Natural killer cell (primary cell): ENCODE measurements at regions not wholly inside any gene's neighbourhood (a gene's known extent, or its start where the extent isn't known, plus 50 kb on each side); places are given as distances from the start of the nearest gene placed in this dataset.

Experiments
- ATAC-seq, 3 donors: fragments of 150-1000 bp in 2 of 3; fragments of 200-7000 bp in 1 of 3; cut with Tn5 transposase; 1 replicate in 1 of 3; 2 replicates in 2 of 3; pipeline ENCODE4 v1.10.0; 2021; ENCODE audit warnings: mild to moderate bottlenecking in 2 of 3, moderate library complexity in 2 of 3
- DNase-seq, 2 donors: peaks; one replicate each; pipeline versions ENCODE4 v3.0.0 to v3.0.0-alpha.2; 2013 to 2021; ENCODE audit warnings: mixed read lengths in 1 of 2
- H3K27ac ChIP-seq: one replicate; pipeline ENCODE4 v1.5.1; 2013; ENCODE audit warnings: mild to moderate bottlenecking, low read length
- H3K27me3 ChIP-seq: one replicate; pipeline ENCODE4 v1.6.1; 2013; ENCODE audit warnings: low read length; ENCODE audit not compliant: control insufficient read depth, insufficient read depth
- H3K36me3 ChIP-seq: one replicate; pipeline ENCODE4 v1.6.1; 2013; ENCODE audit warnings: low read length; ENCODE audit not compliant: control insufficient read depth, insufficient read depth
- H3K4me1 ChIP-seq: one replicate; pipeline ENCODE4 v1.6.1; 2013; ENCODE audit warnings: low read length; ENCODE audit not compliant: control insufficient read depth, insufficient read depth
- H3K4me3 ChIP-seq: one replicate; pipeline ENCODE4 v1.5.1; 2013; ENCODE audit warnings: low read length
- H3K9me3 ChIP-seq: one replicate; pipeline ENCODE4 v1.6.1; 2013; ENCODE audit warnings: low read length; ENCODE audit not compliant: control insufficient read depth, insufficient read depth
- H3K27ac Mint-ChIP-seq, 2 donors: one replicate each; pipeline ENCODE4 v1.8.0; 2022; ENCODE audit warnings: mild to moderate bottlenecking in 2 of 2, mixed read lengths in 2 of 2, moderate library complexity in 1 of 2
- H3K27me3 Mint-ChIP-seq, 2 donors: one replicate each; pipeline ENCODE4 v1.8.0; 2022; ENCODE audit warnings: low read depth in 2 of 2, mixed read lengths in 2 of 2
- H3K36me3 Mint-ChIP-seq: one replicate; pipeline ENCODE4 v1.8.0; 2022; ENCODE audit warnings: mixed read lengths
- H3K4me1 Mint-ChIP-seq, 2 donors: one replicate each; pipeline ENCODE4 v1.8.0; 2022; ENCODE audit warnings: mixed read lengths in 2 of 2
- H3K4me3 Mint-ChIP-seq: one replicate; pipeline ENCODE4 v1.8.0; 2022; ENCODE audit warnings: mild to moderate bottlenecking, moderate library complexity, mixed read lengths
- H3K9me3 Mint-ChIP-seq, 2 donors: one replicate each; pipeline ENCODE4 v1.8.0; 2022; ENCODE audit warnings: mixed read lengths in 2 of 2
- WGBS: methylation state at CpG from one replicate; pipeline ENCODE4 v1.1.7; 2013; ENCODE audit warnings: missing lambda C conversion rate; ENCODE audit not compliant: insufficient coverage; 5-methylcytosine and 5-hydroxymethylcytosine counted together
- intact Hi-C: fragments of 100-400 bp; cut with micrococcal nuclease; formaldehyde crosslinking; loops from one replicate; pipeline ENCODE4 v1.14.2; 2022
- TF ChIP-seq, protein P1 (sequence below): fragments of 200-600 bp; IDR thresholded peaks from one replicate; pipeline ENCODE4 v1.8.0; 2022; ENCODE audit warnings: antibody characterized with exemption

DNA sequence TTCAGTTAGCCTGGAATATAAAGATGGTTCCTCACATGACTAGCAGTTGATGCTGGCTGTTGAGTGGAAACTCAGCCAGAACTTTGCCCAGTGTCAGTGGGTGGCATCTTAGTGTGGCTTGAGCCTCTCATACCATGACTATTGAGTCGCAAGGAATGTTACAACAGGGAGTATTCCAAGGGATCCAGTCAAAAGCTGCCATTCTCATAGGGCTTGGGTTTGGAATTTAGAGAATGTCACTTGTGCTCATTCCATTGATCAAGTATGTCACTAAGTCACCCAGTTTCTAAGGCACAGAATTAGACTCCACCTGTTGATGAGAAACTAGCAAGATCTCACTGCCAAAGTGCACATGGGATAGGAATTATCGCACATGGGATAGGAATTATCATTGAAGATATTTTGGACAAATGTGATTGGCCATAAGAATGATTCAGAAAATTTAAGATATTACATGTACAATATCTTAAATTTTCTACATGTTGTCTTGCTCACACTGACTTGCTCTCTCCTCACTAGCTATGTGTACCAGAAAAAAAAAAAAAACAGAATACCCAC lies 1290.7 kb upstream of the ADGRL2 start:
- Histone ChIP-seq H3K36me3 (no peaks in the 10 kb centered on the region), H3K27me3 (no peaks in the 10 kb centered on the region), H3K9me3 (peaks cover 4% of the 10 kb centered on the region), H3K27ac (no peak overlapping the region), H3K4me3 (no peak overlapping the region), H3K4me1 (no peaks in the 10 kb centered on the region)
- intact Hi-C loops, result no loop called here
- H3K36me3 Mint-ChIP-seq, result no peaks in the 10 kb centered on the region
- TF ChIP-seq, protein P1, sequence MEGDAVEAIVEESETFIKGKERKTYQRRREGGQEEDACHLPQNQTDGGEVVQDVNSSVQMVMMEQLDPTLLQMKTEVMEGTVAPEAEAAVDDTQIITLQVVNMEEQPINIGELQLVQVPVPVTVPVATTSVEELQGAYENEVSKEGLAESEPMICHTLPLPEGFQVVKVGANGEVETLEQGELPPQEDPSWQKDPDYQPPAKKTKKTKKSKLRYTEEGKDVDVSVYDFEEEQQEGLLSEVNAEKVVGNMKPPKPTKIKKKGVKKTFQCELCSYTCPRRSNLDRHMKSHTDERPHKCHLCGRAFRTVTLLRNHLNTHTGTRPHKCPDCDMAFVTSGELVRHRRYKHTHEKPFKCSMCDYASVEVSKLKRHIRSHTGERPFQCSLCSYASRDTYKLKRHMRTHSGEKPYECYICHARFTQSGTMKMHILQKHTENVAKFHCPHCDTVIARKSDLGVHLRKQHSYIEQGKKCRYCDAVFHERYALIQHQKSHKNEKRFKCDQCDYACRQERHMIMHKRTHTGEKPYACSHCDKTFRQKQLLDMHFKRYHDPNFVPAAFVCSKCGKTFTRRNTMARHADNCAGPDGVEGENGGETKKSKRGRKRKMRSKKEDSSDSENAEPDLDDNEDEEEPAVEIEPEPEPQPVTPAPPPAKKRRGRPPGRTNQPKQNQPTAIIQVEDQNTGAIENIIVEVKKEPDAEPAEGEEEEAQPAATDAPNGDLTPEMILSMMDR, result no peak
- DNase-seq (no peak), ATAC-seq (no peak)
- H3K27me3 Mint-ChIP-seq, result no peaks in the 10 kb centered on the region
- no peaks in the 10 kb centered on the region for H3K4me1 Mint-ChIP-seq
- H3K9me3 Mint-ChIP-seq, result peaks cover 4 to 13% of the 10 kb centered on the region in 2 donors
- H3K27ac Mint-ChIP-seq, result no peak overlapping the region
- no peak overlapping the region for H3K4me3 Mint-ChIP-seq
- WGBS, result 66% methylated on average over 2 of the region's 2 CpGs

DNA sequence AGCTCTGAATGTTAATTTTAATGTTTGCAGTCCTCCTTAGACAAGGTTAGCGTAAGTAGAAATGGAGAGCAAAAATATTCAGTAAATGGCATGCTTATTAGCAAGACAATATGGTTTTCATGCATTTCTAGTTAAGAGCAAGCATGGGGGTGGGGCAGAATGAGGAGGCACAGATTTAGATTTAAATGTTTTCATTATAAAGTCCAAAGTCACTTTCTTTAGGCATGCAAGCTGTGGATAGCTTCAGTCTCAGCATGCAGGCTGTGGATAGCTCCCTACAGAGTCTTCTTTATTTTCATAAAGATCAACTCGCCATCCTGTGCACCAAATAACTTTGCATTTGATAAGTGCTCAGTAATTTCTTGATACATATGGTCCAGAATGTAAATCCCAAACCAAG lies 1294.5 kb upstream of the ADGRL2 start:
- peaks cover 5 to 15% of the 10 kb centered on the region in 2 donors for H3K9me3 Mint-ChIP-seq

DNA sequence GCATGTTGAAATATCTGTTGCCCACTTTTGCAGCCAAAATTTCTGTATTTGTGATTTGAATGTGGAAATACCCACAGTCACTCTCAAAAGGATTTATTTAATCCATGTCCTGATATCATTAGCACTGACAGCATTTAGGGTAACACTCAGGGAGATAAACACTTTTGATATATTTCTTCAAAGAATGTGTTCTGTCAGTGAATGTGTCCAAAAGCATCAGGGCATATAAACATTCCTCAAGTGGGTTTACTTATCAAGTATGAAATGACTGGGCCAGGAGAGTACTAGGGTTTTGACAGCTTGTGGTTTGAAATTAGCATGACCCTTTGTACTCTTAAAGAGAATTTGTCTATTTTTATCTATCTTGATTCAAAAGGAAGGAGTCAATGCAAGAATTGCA lies 1302.1 kb upstream of the ADGRL2 start:
- Mint-ChIP-seq H3K9me3 (peaks cover 4 to 5% of the 10 kb centered on the region in 2 donors), H3K36me3 (no peaks in the 10 kb centered on the region), H3K4me3 (no peak overlapping the region), H3K4me1 (no peaks in the 10 kb centered on the region), H3K27ac (no peak overlapping the region), H3K27me3 (no peaks in the 10 kb centered on the region)
- intact Hi-C loops, result no loop called here
- H3K27me3 ChIP-seq, result no peaks in the 10 kb centered on the region
- TF ChIP-seq, protein P1, result no peak
- ATAC-seq, result no peak
- H3K4me3 ChIP-seq, result no peak overlapping the region
- peaks cover 5% of the 10 kb centered on the region for H3K9me3 ChIP-seq
- no peaks in the 10 kb centered on the region for H3K4me1 ChIP-seq
- H3K27ac ChIP-seq, result no peak overlapping the region
- H3K36me3 ChIP-seq, result no peaks in the 10 kb centered on the region
- no peak for DNase-seq

More for the DNA sequence above, 1294.5 kb upstream of the ADGRL2 start:
- H3K4me3 Mint-ChIP-seq, result no peak overlapping the region
- peaks cover 7% of the 10 kb centered on the region for H3K9me3 ChIP-seq
- no peak for ATAC-seq
- WGBS, result 68% methylated on average over 2 of the region's 2 CpGs
- no peaks in the 10 kb centered on the region for H3K4me1 ChIP-seq
- DNase-seq, result no peak
- H3K27me3 Mint-ChIP-seq, result no peaks in the 10 kb centered on the region
- no peak overlapping the region for H3K27ac ChIP-seq
- TF ChIP-seq, protein P1, result no peak
- intact Hi-C loops, result no loop called here
- no peaks in the 10 kb centered on the region for H3K27me3 ChIP-seq
- H3K36me3 Mint-ChIP-seq, result peaks cover 11% of the 10 kb centered on the region
- H3K36me3 ChIP-seq, result no peaks in the 10 kb centered on the region
- H3K27ac Mint-ChIP-seq, result no peak overlapping the region
- H3K4me3 ChIP-seq, result no peak overlapping the region
- no peaks in the 10 kb centered on the region for H3K4me1 Mint-ChIP-seq

DNA sequence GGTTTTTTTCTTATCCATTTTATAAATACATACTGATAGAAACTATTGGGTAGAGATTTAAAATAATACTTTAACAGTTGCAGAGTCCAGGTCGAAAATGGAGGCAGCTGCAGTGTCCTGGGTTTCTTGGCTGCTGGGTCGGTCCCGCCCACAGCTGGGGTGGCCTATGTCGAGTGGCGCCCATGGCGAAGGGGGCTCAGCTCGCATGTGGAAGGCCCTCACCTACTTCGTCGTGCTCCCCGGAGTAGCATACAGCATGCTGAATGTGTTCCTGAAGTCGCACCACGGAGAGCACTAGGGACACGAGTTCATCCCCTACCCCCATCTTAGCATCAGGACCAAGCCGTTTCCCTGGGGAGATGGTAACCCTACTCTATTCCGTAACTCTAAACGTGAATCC lies 1304.9 kb upstream of the ADGRL2 start:
- no peaks in the 10 kb centered on the region for H3K27me3 ChIP-seq
- WGBS, result 96% methylated on average over 16 of the region's 16 CpGs
- Mint-ChIP-seq H3K4me3 (no peak overlapping the region), H3K36me3 (no peaks in the 10 kb centered on the region), H3K27me3 (no peaks in the 10 kb centered on the region), H3K9me3 (peaks cover 2 to 4% of the 10 kb centered on the region in 2 donors), H3K27ac (no peak overlapping the region), H3K4me1 (no peaks in the 10 kb centered on the region)
- TF ChIP-seq, protein P1, result no peak
- DNase-seq, result no peak
- no peaks in the 10 kb centered on the region for H3K4me1 ChIP-seq
- intact Hi-C loops, result no loop called here
- no peaks in the 10 kb centered on the region for H3K36me3 ChIP-seq
- peaks cover 5% of the 10 kb centered on the region for H3K9me3 ChIP-seq
- no peak overlapping the region for H3K27ac ChIP-seq
- no peak overlapping the region for H3K4me3 ChIP-seq
- ATAC-seq, result no peak
